ENCODE measurements at regions not wholly inside any gene's neighbourhood (a gene's known extent, or its start where the extent isn't known, plus 50 kb on each side); places are given as distances from the start of the nearest gene placed in this dataset.

GRCh38 chr6:134415656-134416055 lies 97.7 kb upstream of the SGK1 start:
- H3K36me3 Mint-ChIP-seq (ENCODE audit: insufficient read depth, unreplicated experiment): no peaks in the 10 kb centered on the region
- CTCF ChIA-PET: no interaction called here
- Histone ChIP-seq H3K4me3 (ENCODE audit: low read depth, low read length) (no peak overlapping the region), H3K36me3 (ENCODE audit: control insufficient read depth, insufficient read depth, low read length) (no peaks in the 10 kb centered on the region), H3K4me1 (no peaks in the 10 kb centered on the region), H3K27me3 (replicated peaks; ENCODE audit: control insufficient read depth, insufficient read depth, low read length) (no peaks in the 10 kb centered on the region), H3K9me3 (no peaks in the 10 kb centered on the region)
- H3K9me3 Mint-ChIP-seq (ENCODE audit: unreplicated experiment): no peaks in the 10 kb centered on the region
- no peak for TF ChIP-seq CTCF (IDR thresholded peaks at IDR 0.05; ENCODE audit: insufficient read depth in 1 of 2, low read depth in 1 of 2, low read length in 1 of 2, severe bottlenecking in 1 of 2, unreplicated experiment in 1 of 2)
- intact Hi-C loops (cut with micrococcal nuclease; ENCODE audit: unreplicated experiment): no loop called here
- BruUV-seq (replicated peaks): no TSS peak
- H3K27ac Mint-ChIP-seq (ENCODE audit: unreplicated experiment): peak overlapping the region; percentile 13
- POLR2A ChIA-PET: no interaction called here
- no peak for DNase-seq
- peak overlapping the region; percentile 20 for H3K4me3 Mint-ChIP-seq (ENCODE audit: unreplicated experiment)
- no peaks in the 10 kb centered on the region for H3K27me3 Mint-ChIP-seq (ENCODE audit: insufficient read depth, unreplicated experiment)
- peaks cover 10% of the 10 kb centered on the region for H3K4me1 Mint-ChIP-seq (ENCODE audit: low read depth, unreplicated experiment)

GRCh38 chr6:134415194-134415593 lies 97.3 kb upstream of the SGK1 start:
- Mint-ChIP-seq H3K27me3 (ENCODE audit: insufficient read depth, unreplicated experiment) (no peaks in the 10 kb centered on the region), H3K27ac (ENCODE audit: unreplicated experiment) (peak overlapping the region; percentile 13)
- POLR2A ChIA-PET: no interaction called here

GRCh38 chr6:134414793-134415192 lies 96.9 kb upstream of the SGK1 start:
- no peak overlapping the region for H3K4me3 Mint-ChIP-seq (ENCODE audit: unreplicated experiment)
- CTCF ChIA-PET: no interaction called here
- no peaks in the 10 kb centered on the region for H3K36me3 Mint-ChIP-seq (ENCODE audit: insufficient read depth, unreplicated experiment)
- POLR2A ChIA-PET: no interaction called here
- no peak overlapping the region for H3K4me3 ChIP-seq (ENCODE audit: low read depth, low read length)
- no peaks in the 10 kb centered on the region for H3K9me3 ChIP-seq
- H3K27me3 Mint-ChIP-seq (ENCODE audit: insufficient read depth, unreplicated experiment): no peaks in the 10 kb centered on the region
- H3K4me1 Mint-ChIP-seq (ENCODE audit: low read depth, unreplicated experiment): peaks cover 7% of the 10 kb centered on the region
- no peaks in the 10 kb centered on the region for H3K9me3 Mint-ChIP-seq (ENCODE audit: unreplicated experiment)
- no peak overlapping the region for H3K27ac Mint-ChIP-seq (ENCODE audit: unreplicated experiment)
- no peak for TF ChIP-seq CTCF (IDR thresholded peaks at IDR 0.05; ENCODE audit: insufficient read depth in 1 of 2, low read depth in 1 of 2, low read length in 1 of 2, severe bottlenecking in 1 of 2, unreplicated experiment in 1 of 2)
- no peaks in the 10 kb centered on the region for H3K4me1 ChIP-seq
- intact Hi-C loops (cut with micrococcal nuclease; ENCODE audit: unreplicated experiment): no loop called here
- no peaks in the 10 kb centered on the region for H3K27me3 ChIP-seq (replicated peaks; ENCODE audit: control insufficient read depth, insufficient read depth, low read length)
- no peak for DNase-seq
- H3K36me3 ChIP-seq (ENCODE audit: control insufficient read depth, insufficient read depth, low read length): no peaks in the 10 kb centered on the region
- no TSS peak for BruUV-seq (replicated peaks)

More at GRCh38 chr6:134415194-134415593, 97.3 kb upstream of the SGK1 start:
- H3K9me3 Mint-ChIP-seq (ENCODE audit: unreplicated experiment): no peaks in the 10 kb centered on the region
- no TSS peak for BruUV-seq (replicated peaks)
- no peaks in the 10 kb centered on the region for H3K36me3 ChIP-seq (ENCODE audit: control insufficient read depth, insufficient read depth, low read length)
- no peaks in the 10 kb centered on the region for H3K36me3 Mint-ChIP-seq (ENCODE audit: insufficient read depth, unreplicated experiment)
- intact Hi-C loops (cut with micrococcal nuclease; ENCODE audit: unreplicated experiment): no loop called here
- peak overlapping the region; percentile 20 for H3K4me3 Mint-ChIP-seq (ENCODE audit: unreplicated experiment)
- H3K9me3 ChIP-seq: no peaks in the 10 kb centered on the region
- DNase-seq: no peak
- H3K4me3 ChIP-seq (ENCODE audit: low read depth, low read length): no peak overlapping the region
- no peaks in the 10 kb centered on the region for H3K4me1 ChIP-seq
- no peak for TF ChIP-seq CTCF (IDR thresholded peaks at IDR 0.05; ENCODE audit: insufficient read depth in 1 of 2, low read depth in 1 of 2, low read length in 1 of 2, severe bottlenecking in 1 of 2, unreplicated experiment in 1 of 2)
- no peaks in the 10 kb centered on the region for H3K27me3 ChIP-seq (replicated peaks; ENCODE audit: control insufficient read depth, insufficient read depth, low read length)
- peaks cover 7% of the 10 kb centered on the region for H3K4me1 Mint-ChIP-seq (ENCODE audit: low read depth, unreplicated experiment)
- CTCF ChIA-PET: no interaction called here

All from Caco-2 (cell line).